Amniotic epithelial cell (primary cell): ENCODE measurements at regions not wholly inside any gene's neighbourhood (a gene's known extent, or its start where the extent isn't known, plus 50 kb on each side); places are given as distances from the start of the nearest gene placed in this dataset.
"Not testable (repeated sequence)": the region's sequence is repeated elsewhere in the genome, so short reads cannot be mapped to it uniquely, and the experiment has no call there.

Experiments used
- DNase-seq: peaks from one replicate; pipeline ENCODE4 v3.0.0-alpha.2; 2010; ENCODE audit warnings: low read depth

GRCh38 chr1:73475316-73475870, 722.6 kb downstream of the LRRIQ3 start:
- DNase-seq = no peak

GRCh38 chr1:73472810-73473209, 725.2 kb downstream of the LRRIQ3 start:
- DNase-seq = no peak

- no peak for DNase-seq
These were observed 730.2 kb downstream of the LRRIQ3 start for GRCh38 chr1:73467731-73468130.

GRCh38 chr1:73463873-73464272, 734.1 kb downstream of the LRRIQ3 start:
- DNase-seq = no peak

GRCh38 chr1:73452522-73452921, 745.5 kb downstream of the LRRIQ3 start:
- no peak for DNase-seq

GRCh38 chr1:73450668-73451067, 747.3 kb downstream of the LRRIQ3 start:
- not testable (repeated sequence) for DNase-seq

GRCh38 chr1:73411479-73411878, 786.5 kb downstream of the LRRIQ3 start:
- DNase-seq = no peak

GRCh38 chr1:73401666-73402065, 796.3 kb downstream of the LRRIQ3 start:
- no peak for DNase-seq

GRCh38 chr1:73382966-73383365, 815.0 kb downstream of the LRRIQ3 start:
- DNase-seq = no peak

GRCh38 chr1:73366734-73367413, 831.1 kb downstream of the LRRIQ3 start:
- no peak for DNase-seq

- DNase-seq = no peak
These were observed 839.0 kb downstream of the LRRIQ3 start for GRCh38 chr1:73359001-73359400.

GRCh38 chr1:73356485-73356884, 841.5 kb downstream of the LRRIQ3 start:
- DNase-seq = no peak

GRCh38 chr1:73343947-73344346, 854.0 kb downstream of the LRRIQ3 start:
- no peak for DNase-seq

- DNase-seq = no peak
These were observed 864.0 kb downstream of the LRRIQ3 start for GRCh38 chr1:73333847-73334503.

- DNase-seq = no peak
These were observed 866.2 kb downstream of the LRRIQ3 start for GRCh38 chr1:73331726-73332125.

- no peak for DNase-seq
These were observed 870.0 kb downstream of the LRRIQ3 start for GRCh38 chr1:73327998-73328397.

- DNase-seq = no peak
These were observed 870.7 kb downstream of the LRRIQ3 start for GRCh38 chr1:73327180-73327793.

- DNase-seq = no peak
These were observed 871.3 kb downstream of the LRRIQ3 start for GRCh38 chr1:73326663-73327062.

GRCh38 chr1:73310797-73311381, 887.1 kb downstream of the LRRIQ3 start:
- DNase-seq = no peak

- DNase-seq = no peak
These were observed 890.9 kb downstream of the LRRIQ3 start for GRCh38 chr1:73306899-73307555.

- no peak for DNase-seq
These were observed 924.1 kb downstream of the LRRIQ3 start for GRCh38 chr1:73273886-73274285.

- not testable (repeated sequence) for DNase-seq
These were observed 952.8 kb downstream of the LRRIQ3 start for GRCh38 chr1:73245196-73245595.
